Activated CD8-positive, alpha-beta memory T cell treated with anti-CD3 and anti-CD28 coated beads for 4 hours (primary cell): ENCODE measurements at regions not wholly inside any gene's neighbourhood (a gene's known extent, or its start where the extent isn't known, plus 50 kb on each side); places are given as distances from the start of the nearest gene placed in this dataset.

Source experiments
- DNase-seq, 2 donors: peaks; one replicate each; pipeline ENCODE4 v3.0.0-alpha.2; 2020; ENCODE audit warnings: low read depth in 2 of 2

GRCh38 chr22:47439643-47440265 is 677.3 kb downstream of the TBC1D22A start:
- no peak for DNase-seq

GRCh38 chr22:47437636-47438035 is 675.2 kb downstream of the TBC1D22A start:
- no peak for DNase-seq

DNA sequence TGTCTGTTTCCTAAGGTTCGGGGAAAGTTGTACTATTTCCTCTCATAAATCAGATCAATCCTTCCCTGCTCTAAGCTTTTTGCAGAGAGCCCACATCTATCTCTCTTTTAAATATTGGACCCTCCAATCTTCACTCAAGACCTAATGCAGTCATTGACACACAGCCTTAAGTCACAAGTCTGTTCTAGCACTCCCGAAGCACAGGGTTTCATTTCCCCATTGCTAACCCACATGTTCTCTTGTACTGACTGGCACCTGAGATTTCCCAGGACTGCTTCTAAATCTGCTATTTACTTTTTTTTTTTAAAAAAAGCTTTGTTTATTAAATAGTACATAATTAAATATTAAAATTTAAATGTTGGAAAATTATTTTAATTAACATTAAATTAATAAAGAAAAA is 674.7 kb downstream of the TBC1D22A start:
- DNase-seq: no peak

DNA sequence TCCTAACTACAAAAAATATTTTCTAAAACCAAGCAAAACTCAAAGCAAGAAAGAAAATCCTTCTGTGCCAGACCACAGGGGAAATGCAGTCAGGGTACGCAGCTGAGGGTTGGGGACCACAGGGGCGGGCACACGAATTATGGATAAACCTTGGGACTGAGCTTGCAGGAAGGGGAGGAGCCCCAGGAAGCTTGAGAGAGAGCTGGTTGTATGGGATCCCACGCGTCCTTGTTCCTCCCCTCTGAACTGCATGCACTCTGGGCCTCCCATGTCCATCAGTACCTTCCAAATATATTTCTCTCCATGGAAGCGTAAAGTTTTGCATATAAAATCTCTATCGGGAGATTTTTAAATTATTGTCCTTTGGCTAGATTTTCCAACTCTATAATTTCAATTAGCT is 673.4 kb downstream of the TBC1D22A start:
- DNase-seq: no peak

DNA sequence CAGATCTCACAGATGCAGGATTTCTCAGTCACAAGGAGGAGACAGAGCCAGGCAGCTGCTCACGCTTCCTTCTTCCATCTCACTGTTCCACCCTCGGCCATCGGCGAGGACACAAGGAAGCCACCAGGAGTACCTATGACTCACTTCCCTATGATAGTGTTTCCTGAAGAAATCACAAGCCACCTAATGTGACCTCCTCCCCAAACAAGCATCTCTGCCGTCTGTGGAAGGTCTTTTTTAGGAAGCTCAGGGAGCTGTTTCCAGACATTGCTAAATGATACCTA is 672.7 kb downstream of the TBC1D22A start:
- DNase-seq: no peak

GRCh38 chr22:47434336-47435203 is 672.1 kb downstream of the TBC1D22A start:
- DNase-seq: no peak

- no peak for DNase-seq
These were observed 671.2 kb downstream of the TBC1D22A start for GRCh38 chr22:47433627-47434026.

- DNase-seq: no peak
These were observed 670.2 kb downstream of the TBC1D22A start for GRCh38 chr22:47432683-47433082.

DNA sequence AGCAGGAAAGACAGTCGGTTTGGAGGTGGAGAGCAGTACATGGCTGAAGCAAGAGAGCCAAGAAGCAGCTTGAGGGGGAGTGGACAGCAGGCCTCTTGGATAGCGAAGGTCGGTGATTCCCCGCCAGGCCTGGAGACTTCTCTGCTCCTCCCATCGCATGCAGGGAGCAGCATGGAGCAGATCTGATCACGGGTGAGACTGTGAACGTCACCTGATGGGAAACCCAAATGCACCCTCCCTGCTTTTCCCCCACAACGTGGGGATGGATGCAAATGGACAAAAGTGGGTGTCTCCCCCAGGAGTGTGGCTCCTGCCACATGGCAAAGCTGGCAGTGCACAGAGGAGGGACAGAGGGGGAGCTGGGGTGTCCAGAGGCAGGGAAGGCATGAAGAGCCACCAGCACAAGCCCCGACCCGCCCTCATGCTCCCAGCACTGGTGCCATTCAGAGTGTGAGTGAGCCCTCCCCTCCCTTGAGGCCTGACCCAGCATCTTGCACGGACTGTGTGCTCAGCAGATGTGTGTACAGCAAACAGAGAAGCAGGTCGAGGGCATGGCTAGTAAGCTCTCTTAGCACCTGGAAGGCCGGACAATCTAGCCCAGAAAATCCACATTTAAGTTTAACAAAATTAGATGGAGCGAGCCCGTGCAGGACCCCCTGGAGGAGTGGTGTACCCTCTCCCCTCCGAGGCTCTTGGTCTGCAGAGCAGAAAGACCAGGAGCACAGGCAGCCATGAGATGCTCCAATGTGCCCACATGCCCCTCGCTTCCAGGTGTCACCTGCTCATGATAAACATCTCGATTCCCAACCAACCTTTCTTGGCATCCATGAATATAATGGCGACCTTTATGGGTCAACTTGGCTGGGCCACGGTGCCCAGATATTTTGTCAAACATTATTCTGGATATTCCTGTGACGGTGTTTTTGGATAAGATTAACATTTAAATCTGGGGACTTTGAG is 661.7 kb downstream of the TBC1D22A start:
- no peak for DNase-seq

- no peak for DNase-seq
These were observed 660.8 kb downstream of the TBC1D22A start for GRCh38 chr22:47423266-47423665.

DNA sequence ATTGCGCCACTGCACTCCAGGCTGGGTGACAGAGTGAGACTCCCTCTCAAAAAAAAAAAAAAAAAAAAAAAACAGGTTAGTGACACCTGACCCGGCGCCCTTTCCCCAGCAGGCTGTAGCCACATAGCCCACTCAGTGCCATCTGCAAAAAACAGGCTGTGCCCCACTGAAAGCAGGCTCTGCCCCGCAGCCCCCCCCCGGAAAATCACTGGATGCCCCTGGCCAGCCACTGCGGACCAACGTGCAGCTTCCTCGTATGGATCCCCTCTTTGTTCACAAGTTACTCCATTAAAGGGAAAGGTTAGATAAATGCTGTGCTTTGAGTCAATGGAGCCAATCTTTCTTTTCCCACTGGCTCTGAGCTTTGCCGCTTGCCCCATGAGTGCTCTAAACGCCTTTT is 660.3 kb downstream of the TBC1D22A start:
- DNase-seq: no peak

GRCh38 chr22:47421846-47422245 is 659.4 kb downstream of the TBC1D22A start:
- DNase-seq: no peak

DNA sequence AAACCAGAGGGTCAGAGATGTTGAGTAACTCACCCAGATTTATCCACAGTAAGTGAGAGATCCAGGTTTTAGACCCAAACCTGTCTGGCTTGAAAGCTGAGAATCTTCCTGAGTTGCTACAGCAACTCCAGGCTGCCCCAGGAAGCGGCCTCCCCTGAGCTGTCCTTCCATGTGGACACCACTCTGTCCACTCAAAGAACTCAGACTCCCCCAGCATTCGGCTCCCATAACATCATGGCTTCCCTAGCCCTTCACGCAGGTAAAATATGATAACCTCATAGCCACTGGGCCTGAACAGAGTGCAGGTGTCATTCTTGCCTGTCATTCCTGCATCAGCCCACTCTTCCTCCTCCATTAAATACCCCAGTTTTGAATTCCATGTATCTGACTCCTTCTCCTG is 657.8 kb downstream of the TBC1D22A start:
- no peak for DNase-seq

- DNase-seq: no peak
These were observed 656.8 kb downstream of the TBC1D22A start for GRCh38 chr22:47419239-47419638.

- no peak for DNase-seq
These were observed 655.2 kb downstream of the TBC1D22A start for GRCh38 chr22:47417699-47418098.

- DNase-seq: no peak
These were observed 648.6 kb downstream of the TBC1D22A start for GRCh38 chr22:47411006-47411405.

DNA sequence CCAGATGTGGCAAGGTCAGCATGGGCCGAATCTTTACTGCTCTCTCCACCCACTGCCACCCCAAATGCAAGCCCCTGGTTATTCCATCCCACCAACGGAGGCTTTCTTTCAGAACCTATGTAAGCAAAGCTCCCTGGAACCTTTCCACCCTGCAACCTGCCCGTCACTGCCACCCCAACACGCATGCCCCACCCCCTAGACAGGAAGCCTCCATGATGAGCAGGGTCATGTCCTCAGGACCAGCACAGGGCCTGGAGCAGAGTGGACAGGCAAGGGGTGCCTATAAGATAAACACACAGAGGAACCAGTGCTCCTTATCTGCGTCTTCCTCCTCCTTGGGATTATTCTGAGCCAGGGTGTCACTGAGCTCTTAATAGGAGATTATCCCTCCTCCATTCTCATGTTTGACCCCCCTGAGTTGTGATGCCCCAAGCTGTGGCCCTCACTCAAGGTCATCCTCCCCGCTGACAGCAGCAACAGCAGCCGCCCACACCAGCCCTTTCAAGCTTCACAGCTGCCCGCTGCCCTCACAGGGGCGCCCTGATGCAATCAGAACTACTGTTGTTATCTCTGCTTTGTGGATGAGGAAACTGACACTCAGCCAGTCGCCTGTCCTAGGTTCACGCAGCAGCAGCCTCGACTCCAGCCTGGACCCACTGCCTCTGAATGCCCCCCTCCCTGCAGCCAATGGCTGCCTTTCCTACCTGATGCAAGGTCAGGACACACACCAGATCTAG is 647.3 kb downstream of the TBC1D22A start:
- no peak for DNase-seq

- no peak for DNase-seq
These were observed 646.0 kb downstream of the TBC1D22A start for GRCh38 chr22:47408409-47408808.

GRCh38 chr22:47407461-47408025 is 645.1 kb downstream of the TBC1D22A start:
- no peak for DNase-seq

- no peak for DNase-seq
These were observed 644.4 kb downstream of the TBC1D22A start for GRCh38 chr22:47406896-47407295.

- no peak for DNase-seq
These were observed 643.9 kb downstream of the TBC1D22A start for GRCh38 chr22:47406180-47406834.
